Parathyroid adenoma (tissue), 2 donors: ENCODE measurements at regions not wholly inside any gene's neighbourhood (a gene's known extent, or its start where the extent isn't known, plus 50 kb on each side); places are given as distances from the start of the nearest gene placed in this dataset.

Source experiments
- H2AFZ ChIP-seq: fragments of 300-600 bp; sonication (generic); one replicate; pipeline ENCODE4 v1.7.0; 2017; ENCODE audit warnings: antibody characterized with exemption, mild to moderate bottlenecking
- H3K27ac ChIP-seq: fragments of 300-600 bp; sonication (generic); one replicate; pipeline ENCODE4 v1.7.0; 2017
- H3K27me3 ChIP-seq: fragments of 300-600 bp; sonication (generic); one replicate; pipeline ENCODE4 v1.7.0; 2017; ENCODE audit warnings: low read length; ENCODE audit not compliant: control insufficient read depth, insufficient read depth
- H3K36me3 ChIP-seq: fragments of 300-600 bp; sonication (generic); one replicate; pipeline ENCODE4 v1.7.0; 2017; ENCODE audit warnings: low read length; ENCODE audit not compliant: control insufficient read depth, insufficient read depth
- H3K4me1 ChIP-seq: fragments of 300-600 bp; sonication (generic); one replicate; pipeline ENCODE4 v1.7.0; 2017; ENCODE audit warnings: control low read depth
- H3K4me2 ChIP-seq: fragments of 300-600 bp; sonication (generic); one replicate; pipeline ENCODE4 v1.7.0; 2017; ENCODE audit warnings: low read length
- H3K4me3 ChIP-seq: fragments of 300-600 bp; sonication (generic); one replicate; pipeline ENCODE4 v1.7.0; 2017; ENCODE audit warnings: low read depth, low read length
- H3K79me2 ChIP-seq: fragments of 300-600 bp; sonication (generic); one replicate; pipeline ENCODE4 v1.7.0; 2017; ENCODE audit warnings: control low read depth
- H3K9ac ChIP-seq: fragments of 300-600 bp; sonication (generic); one replicate; pipeline ENCODE4 v1.7.0; 2017; ENCODE audit warnings: mild to moderate bottlenecking
- H3K9me3 ChIP-seq: fragments of 300-600 bp; sonication (generic); one replicate; pipeline ENCODE4 v1.7.0; 2017; ENCODE audit warnings: low read length; ENCODE audit not compliant: control insufficient read depth
- TF ChIP-seq, protein P1 (sequence below): fragments of 300-600 bp; sonication (generic); IDR thresholded peaks from one replicate; pipeline ENCODE4 v1.7.0; 2017; ENCODE audit warnings: antibody characterized with exemption, mild to moderate bottlenecking
- donor health status: primary hyperparathyroidism.

DNA sequence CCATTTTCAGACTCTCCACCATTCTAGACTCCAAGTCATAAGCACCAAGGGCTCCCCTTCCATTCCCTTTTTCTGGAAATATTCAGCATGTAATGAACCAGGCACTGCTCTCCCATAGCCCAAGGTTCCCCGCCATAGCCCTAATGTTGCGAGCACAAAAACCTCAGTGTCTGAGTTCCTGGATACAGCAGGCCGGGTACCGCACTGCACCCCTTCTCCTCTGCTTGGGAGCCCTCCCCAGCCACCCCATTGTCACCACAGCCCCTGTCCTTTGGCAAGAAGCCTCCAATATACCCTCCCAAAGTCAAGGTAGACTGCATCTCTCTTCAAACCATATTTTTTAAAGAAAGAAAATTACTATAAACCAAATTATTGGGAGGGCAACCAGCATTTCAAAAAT is 1341.1 kb downstream of the BRD1 start:
- Histone ChIP-seq H3K9me3 (no peaks in the 10 kb centered on the region), H3K79me2 (no peaks in the 10 kb centered on the region), H2AFZ (no peak overlapping the region), H3K9ac (no peak overlapping the region), H3K27ac (no peak overlapping the region), H3K4me3 (no peak overlapping the region), H3K27me3 (no peaks in the 10 kb centered on the region), H3K4me2 (no peak overlapping the region), H3K36me3 (no peaks in the 10 kb centered on the region), H3K4me1 (no peaks in the 10 kb centered on the region)
- TF ChIP-seq, protein P1, sequence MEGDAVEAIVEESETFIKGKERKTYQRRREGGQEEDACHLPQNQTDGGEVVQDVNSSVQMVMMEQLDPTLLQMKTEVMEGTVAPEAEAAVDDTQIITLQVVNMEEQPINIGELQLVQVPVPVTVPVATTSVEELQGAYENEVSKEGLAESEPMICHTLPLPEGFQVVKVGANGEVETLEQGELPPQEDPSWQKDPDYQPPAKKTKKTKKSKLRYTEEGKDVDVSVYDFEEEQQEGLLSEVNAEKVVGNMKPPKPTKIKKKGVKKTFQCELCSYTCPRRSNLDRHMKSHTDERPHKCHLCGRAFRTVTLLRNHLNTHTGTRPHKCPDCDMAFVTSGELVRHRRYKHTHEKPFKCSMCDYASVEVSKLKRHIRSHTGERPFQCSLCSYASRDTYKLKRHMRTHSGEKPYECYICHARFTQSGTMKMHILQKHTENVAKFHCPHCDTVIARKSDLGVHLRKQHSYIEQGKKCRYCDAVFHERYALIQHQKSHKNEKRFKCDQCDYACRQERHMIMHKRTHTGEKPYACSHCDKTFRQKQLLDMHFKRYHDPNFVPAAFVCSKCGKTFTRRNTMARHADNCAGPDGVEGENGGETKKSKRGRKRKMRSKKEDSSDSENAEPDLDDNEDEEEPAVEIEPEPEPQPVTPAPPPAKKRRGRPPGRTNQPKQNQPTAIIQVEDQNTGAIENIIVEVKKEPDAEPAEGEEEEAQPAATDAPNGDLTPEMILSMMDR = no peak

DNA sequence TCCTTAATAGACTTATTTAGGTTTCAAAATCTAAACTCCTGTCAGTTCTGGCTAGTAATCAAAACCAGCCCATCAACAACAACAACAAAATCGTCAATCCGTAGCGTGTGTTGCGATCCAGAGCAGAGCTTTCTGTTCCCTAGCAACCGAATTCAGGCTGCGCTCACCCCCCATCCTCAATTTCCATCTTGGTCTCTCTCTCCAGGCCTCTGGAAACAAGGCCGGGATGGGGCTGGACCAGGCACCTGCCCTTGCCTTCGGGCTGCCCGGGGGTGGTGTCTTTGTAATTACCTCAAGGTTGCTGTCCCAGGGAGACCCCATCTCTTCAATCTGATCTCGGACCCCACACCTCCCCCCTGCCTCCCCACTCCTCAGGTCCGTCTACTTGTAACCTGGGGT is 1341.5 kb downstream of the BRD1 start:
- Histone ChIP-seq H3K79me2 (no peaks in the 10 kb centered on the region), H3K9ac (no peak overlapping the region), H3K9me3 (no peaks in the 10 kb centered on the region), H2AFZ (no peak overlapping the region), H3K36me3 (no peaks in the 10 kb centered on the region), H3K27me3 (no peaks in the 10 kb centered on the region), H3K4me3 (no peak overlapping the region), H3K27ac (no peak overlapping the region), H3K4me2 (no peak overlapping the region), H3K4me1 (no peaks in the 10 kb centered on the region)
- TF ChIP-seq, protein P1 = no peak

DNA sequence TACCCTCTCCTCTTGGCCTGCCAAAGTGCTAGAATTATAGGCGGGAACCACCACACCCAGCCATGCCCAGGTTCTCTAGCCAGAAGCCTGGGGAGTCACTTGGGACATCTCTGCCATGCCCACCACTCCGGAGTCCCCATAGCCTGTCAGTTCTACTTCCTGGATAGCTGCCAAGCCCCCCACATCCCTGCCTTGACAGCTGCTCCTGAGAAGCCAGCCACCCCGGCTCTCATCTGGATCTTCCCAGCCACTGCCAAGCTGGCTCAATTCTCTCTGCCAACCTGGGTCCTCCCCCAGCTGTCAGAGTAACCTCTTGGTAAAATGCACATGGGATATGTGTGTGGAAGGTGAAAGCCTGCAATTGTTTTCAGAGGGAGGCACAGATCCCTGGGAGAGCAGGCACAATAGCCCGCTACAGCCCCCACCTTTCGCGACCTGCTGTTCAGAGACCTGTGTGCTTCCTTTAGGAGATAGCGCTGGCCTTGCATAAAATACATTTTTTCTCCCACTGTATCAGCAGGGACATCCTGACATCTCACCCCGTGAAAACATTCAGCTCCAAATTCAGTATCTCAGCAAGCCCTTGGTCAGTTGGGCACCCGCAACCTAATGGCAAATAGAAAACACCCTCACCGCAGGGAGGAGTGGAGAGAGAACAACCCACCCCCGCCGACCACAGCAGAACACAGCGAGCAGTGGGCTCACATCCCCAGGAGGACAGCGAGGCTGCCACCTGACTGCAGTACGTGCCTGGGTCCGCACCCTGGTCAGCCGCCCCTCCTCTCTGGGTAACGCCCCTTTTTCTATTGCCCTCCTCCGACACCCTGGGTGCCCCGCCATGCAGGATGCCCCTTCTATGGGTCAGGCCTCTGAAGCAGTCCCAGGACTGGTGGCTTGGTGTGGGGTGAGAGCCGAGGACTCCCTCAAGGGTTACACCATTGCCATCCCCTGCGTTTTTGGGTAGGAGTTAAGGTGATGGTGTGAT is 1342.2 kb downstream of the BRD1 start:
- no peak overlapping the region for H3K27ac ChIP-seq
- H3K79me2 ChIP-seq = no peaks in the 10 kb centered on the region
- no peak overlapping the region for H2AFZ ChIP-seq
- TF ChIP-seq, protein P1 = no peak
- no peaks in the 10 kb centered on the region for H3K36me3 ChIP-seq
- H3K4me3 ChIP-seq = no peak overlapping the region
- H3K4me2 ChIP-seq = no peak overlapping the region
- no peaks in the 10 kb centered on the region for H3K27me3 ChIP-seq
- no peaks in the 10 kb centered on the region for H3K4me1 ChIP-seq
- H3K9me3 ChIP-seq = no peaks in the 10 kb centered on the region
- H3K9ac ChIP-seq = no peak overlapping the region

DNA sequence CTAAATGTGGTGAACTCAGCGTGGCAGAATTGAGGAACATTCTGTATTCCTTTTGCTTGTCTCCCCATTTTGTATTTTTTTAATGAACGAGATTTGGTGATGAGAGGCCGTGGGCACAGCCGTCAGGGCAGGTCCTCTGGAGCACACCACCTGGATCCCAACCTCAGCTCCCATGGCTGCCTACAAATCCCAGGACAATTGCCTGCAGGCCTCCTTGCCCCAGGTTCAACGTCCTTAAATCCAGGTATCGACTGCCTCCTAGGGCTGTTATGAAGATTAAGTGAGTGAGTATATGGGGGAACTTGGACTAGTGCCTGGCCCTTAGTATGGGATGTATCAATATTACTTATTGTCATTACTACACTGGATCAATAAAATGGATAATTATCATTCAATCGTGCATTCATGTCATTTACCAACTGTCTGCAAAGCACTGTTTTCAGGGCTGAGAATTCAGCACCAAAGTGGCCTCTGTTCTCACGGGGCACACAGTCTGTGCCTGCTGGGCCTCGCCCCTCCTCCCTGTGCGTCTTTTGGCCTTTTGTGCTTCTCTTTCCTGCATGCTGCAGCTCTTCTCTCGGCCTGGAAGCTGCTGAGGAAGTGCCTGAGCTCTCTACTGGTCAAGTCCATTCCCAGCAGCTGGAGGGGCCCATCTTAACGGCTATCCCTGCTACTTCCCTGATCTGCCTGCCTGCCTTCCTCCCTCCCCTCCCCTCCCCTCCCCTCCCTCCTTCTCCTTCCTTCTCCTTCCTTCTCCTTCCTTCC is 1343.7 kb downstream of the BRD1 start:
- TF ChIP-seq, protein P1 = no peak
- Histone ChIP-seq H3K4me2 (no peak overlapping the region), H3K36me3 (no peaks in the 10 kb centered on the region), H3K9ac (no peak overlapping the region), H3K27me3 (no peaks in the 10 kb centered on the region), H3K79me2 (no peaks in the 10 kb centered on the region), H3K9me3 (no peaks in the 10 kb centered on the region), H3K4me3 (no peak overlapping the region), H2AFZ (no peak overlapping the region), H3K27ac (no peak overlapping the region), H3K4me1 (no peaks in the 10 kb centered on the region)
